ENCODE measurements at regions not wholly inside any gene's neighbourhood (a gene's known extent, or its start where the extent isn't known, plus 50 kb on each side); places are given as distances from the start of the nearest gene placed in this dataset.
A peak's percentile ranks its signal among the peaks of the same experiment; 100 is the strongest.

GRCh38 chr3:159859424-159859823 is 129.2 kb upstream of the IL12A start:
- intact Hi-C loops (cut with DNase I): no loop called here
- H3K27ac ChIP-seq: no peak overlapping the region
- TF ChIP-seq CTCF (IDR thresholded peaks at IDR 0.05): no peak
- no peak for TF ChIP-seq POLR2A (IDR thresholded peaks at IDR 0.05)
- no peaks in the 10 kb centered on the region for H3K9me3 ChIP-seq (replicated peaks in 1 of 3)
- 82 to 88% (median 87%) methylated on average over 3 of the region's 3 CpGs for WGBS, 4 donors
- H3K36me3 ChIP-seq (replicated peaks in 1 of 2): no peaks in the 10 kb centered on the region
- DNase-seq: peak in 1 of 7 donors; percentile 84
- no peaks in the 10 kb centered on the region for H3K27me3 ChIP-seq
- peaks cover 0 to 9% of the 10 kb centered on the region in 2 donors for H3K4me1 ChIP-seq (replicated peaks in 1 of 2)
- H3K4me3 ChIP-seq: no peak overlapping the region

GRCh38 chr3:159859836-159860235 is 128.8 kb upstream of the IL12A start:
- no peak for DNase-seq
- H3K27ac ChIP-seq: peak overlapping the region in 1 of 5 donors; percentile 45
- peaks cover 0 to 9% of the 10 kb centered on the region in 2 donors for H3K4me1 ChIP-seq (replicated peaks in 1 of 2)
- H3K4me3 ChIP-seq: no peak overlapping the region
- no peaks in the 10 kb centered on the region for H3K36me3 ChIP-seq (replicated peaks in 1 of 2)
- intact Hi-C loops (cut with DNase I): no loop called here
- 49 to 82% (median 72%) methylated on average over 3 of the region's 3 CpGs for WGBS, 4 donors
- H3K27me3 ChIP-seq: no peaks in the 10 kb centered on the region
- TF ChIP-seq CTCF (IDR thresholded peaks at IDR 0.05) (no peak), POLR2A (IDR thresholded peaks at IDR 0.05) (no peak)
- H3K9me3 ChIP-seq (replicated peaks in 1 of 3): no peaks in the 10 kb centered on the region

GRCh38 chr3:159860269-159861116 is 128.1 kb upstream of the IL12A start:
- DNase-seq: no peak
- WGBS, 4 donors: 66 to 75% (median 73%) methylated on average over 4 of the region's 4 CpGs
- no peaks in the 10 kb centered on the region for H3K27me3 ChIP-seq
- no peaks in the 10 kb centered on the region for H3K9me3 ChIP-seq (replicated peaks in 1 of 3)
- intact Hi-C loops (cut with DNase I): no loop called here
- TF ChIP-seq POLR2A (IDR thresholded peaks at IDR 0.05) (no peak), CTCF (IDR thresholded peaks at IDR 0.05) (no peak)
- peaks cover 0 to 9% of the 10 kb centered on the region in 2 donors for H3K4me1 ChIP-seq (replicated peaks in 1 of 2)
- no peaks in the 10 kb centered on the region for H3K36me3 ChIP-seq (replicated peaks in 1 of 2)
- H3K27ac ChIP-seq: peak overlapping the region in 1 of 5 donors; percentile 45
- no peak overlapping the region for H3K4me3 ChIP-seq

GRCh38 chr3:159861369-159861987 is 127.2 kb upstream of the IL12A start:
- Histone ChIP-seq H3K36me3 (replicated peaks in 1 of 2) (no peaks in the 10 kb centered on the region), H3K27me3 (no peaks in the 10 kb centered on the region), H3K4me1 (replicated peaks in 1 of 2) (peaks cover 0 to 9% of the 10 kb centered on the region in 2 donors), H3K4me3 (no peak overlapping the region), H3K27ac (peak overlapping the region in 1 of 5 donors; percentile 45), H3K9me3 (replicated peaks in 1 of 3) (no peaks in the 10 kb centered on the region)
- 64 to 74% (median 70%) methylated on average over 4 of the region's 4 CpGs for WGBS, 4 donors
- TF ChIP-seq CTCF (IDR thresholded peaks at IDR 0.05) (no peak), POLR2A (IDR thresholded peaks at IDR 0.05) (no peak)
- intact Hi-C loops (cut with DNase I): no loop called here
- DNase-seq: no peak

Data from adrenal gland (tissue), 9 donors.